HepG2 (cell line): ENCODE measurements at regions not wholly inside any gene's neighbourhood (a gene's known extent, or its start where the extent isn't known, plus 50 kb on each side); places are given as distances from the start of the nearest gene placed in this dataset.

Experiments used
- ATAC-seq: fragments of 200-7000 bp; cut with Tn5 transposase; 3 replicates; pipeline ENCODE4 v1.9.1; 2020; ENCODE audit warnings: mild to moderate bottlenecking, moderate library complexity
- BruUV-seq: library from RNA; stranded (reverse); fragments of 400-500 nt; replicated peaks from 2 replicates; lab custom pipeline; 2021; lab: Mats Ljungman, UMichigan
- CTCF ChIA-PET: fragments of 300-600 bp; formaldehyde crosslinking; extraction: SDS; loops from one replicate; lab custom pipeline; 2021; ENCODE audit warnings: low total read pairs, inconsistent platforms, low intra/inter-chr PET ratio; lab: Yijun Ruan, JAX
- POLR2A ChIA-PET: fragments of 350-600 bp; sonication (Branson Sonifier 250); formaldehyde crosslinking; loops from one replicate; lab custom pipeline; 2020; ENCODE audit warnings: antibody characterized with exemption, inconsistent platforms; lab: Yijun Ruan, JAX
- DNase-seq: peaks from one replicate; pipeline ENCODE4 v3.0.0-alpha.2; 2015; ENCODE audit warnings: low spot score
- FAIRE-seq: peaks from 3 replicates; lab custom pipeline; 2011; peaks lifted over from hg19 to GRCh38; lab: Jason Lieb, UNC
- H2AFZ ChIP-seq: one replicate; pipeline ENCODE4 v1.6.1; 2011; ENCODE audit warnings: low read length, inconsistent platforms
- H3K27ac ChIP-seq: fragments of 300-600 bp; 3 replicates; pipeline ENCODE4 v1.8.0; 2011; ENCODE audit warnings: mixed run types, mild to moderate bottlenecking, mixed read lengths, low read length, inconsistent platforms; ENCODE audit not compliant: insufficient read depth; ENCODE audit errors: extremely low read length
- H3K27me3 ChIP-seq, 2 experiments: fragments of 200-600 bp in 1 of 2; 2 replicates in 1 of 2; 3 replicates in 1 of 2; pipeline versions ENCODE4 v1.6.0 to v1.8.0; 2011; ENCODE audit warnings: low read length in 2 of 2, mild to moderate bottlenecking in 2 of 2, moderate library complexity in 2 of 2, inconsistent platforms in 1 of 2; ENCODE audit not compliant: insufficient read depth in 2 of 2, control insufficient read depth in 1 of 2
- H3K36me3 ChIP-seq, 2 experiments: fragments of 200-600 bp in 1 of 2; replicated peaks in 1 of 2; 2 replicates in 1 of 2; 3 replicates in 1 of 2; pipeline versions ENCODE4 v1.5.1 to v1.8.0; 2011; ENCODE audit warnings: low read length in 2 of 2, inconsistent platforms in 1 of 2; ENCODE audit not compliant: insufficient read depth in 2 of 2, control insufficient read depth in 1 of 2
- H3K4me1 ChIP-seq: 2 replicates; pipeline ENCODE4 v1.5.1; 2012; ENCODE audit warnings: low read length, inconsistent platforms; ENCODE audit not compliant: insufficient read depth
- H3K4me2 ChIP-seq: 2 replicates; pipeline ENCODE4 v1.6.0; 2011; ENCODE audit warnings: low read depth, low read length, inconsistent platforms
- H3K4me3 ChIP-seq, 3 experiments: fragments of 200-600 bp in 1 of 3; sonication (generic), shearing (Covaris generic) in 1 of 3; replicated peaks in 1 of 3; 2 replicates each; pipeline ENCODE4 v1.5.1; 2011 to 2016; ENCODE audit warnings: low read length in 3 of 3, inconsistent platforms in 2 of 3, low read depth in 2 of 3, mild to moderate bottlenecking in 2 of 3, control low read depth in 1 of 3, mixed read lengths in 1 of 3; ENCODE audit not compliant: insufficient read depth in 1 of 3
- H3K79me2 ChIP-seq: one replicate; pipeline ENCODE4 v1.6.1; 2011; ENCODE audit warnings: low read length, inconsistent platforms; ENCODE audit not compliant: insufficient read depth
- H3K9ac ChIP-seq: 2 replicates; pipeline ENCODE4 v1.6.0; 2011; ENCODE audit warnings: mild to moderate bottlenecking, low read depth, low read length, inconsistent platforms; ENCODE audit not compliant: insufficient read depth
- H3K9me3 ChIP-seq: 2 replicates; pipeline ENCODE4 v1.5.1; 2012; ENCODE audit warnings: mild to moderate bottlenecking, low read length
- H4K20me1 ChIP-seq: 2 replicates; pipeline ENCODE4 v1.6.0; 2011; ENCODE audit warnings: inconsistent platforms, mild to moderate bottlenecking, low read length, moderate library complexity; ENCODE audit not compliant: insufficient read depth
- CBX2 ChIP-seq, 2 experiments: fragments of 200-600 bp in 1 of 2; sonication (generic); formaldehyde crosslinking in 1 of 2; IDR thresholded peaks; 2 replicates each; pipeline versions ENCODE4 v1.7.0 to v1.8.1; 2018 to 2022; ENCODE audit warnings: low read depth in 2 of 2, low read length in 1 of 2, mild to moderate bottlenecking in 1 of 2, missing genetic modification reagents in 1 of 2
- MEF2D ChIP-seq: sonication (generic); formaldehyde crosslinking; IDR thresholded peaks from 2 replicates; pipeline ENCODE4 v1.5.1; 2020; ENCODE audit warnings: mild to moderate bottlenecking, missing genetic modification reagents
- PRMT3 ChIP-seq: sonication (generic); formaldehyde crosslinking; IDR thresholded peaks from 2 replicates; pipeline ENCODE4 v1.8.1; 2022; ENCODE audit warnings: low read depth, mild to moderate bottlenecking, moderate library complexity, missing genetic modification reagents, borderline replicate concordance
- ZNF234 ChIP-seq: sonication (generic); formaldehyde crosslinking; conservative IDR thresholded peaks from 2 replicates; pipeline ENCODE4 v1.5.1; 2020; ENCODE audit warnings: mild to moderate bottlenecking, missing genetic modification reagents
- ZNF670 ChIP-seq: sonication (generic); formaldehyde crosslinking; IDR thresholded peaks from 2 replicates; pipeline ENCODE4 v1.8.0; 2022; ENCODE audit warnings: mild to moderate bottlenecking, missing genetic modification reagents, borderline replicate concordance
- ZNF75D ChIP-seq: sonication (generic); formaldehyde crosslinking; IDR thresholded peaks from 2 replicates; pipeline ENCODE4 v1.8.1; 2023; ENCODE audit warnings: missing genetic modification reagents, mild to moderate bottlenecking, borderline replicate concordance
- WGBS: methylation state at CpG from one replicate; pipeline ENCODE4 v1.1.6; 2017; ENCODE audit warnings: low lambda C conversion rate; 5-methylcytosine and 5-hydroxymethylcytosine counted together
- in situ Hi-C: cut with HindIII; loops from 2 replicates; pipeline ENCODE4 v1.10.0; 2017; ENCODE audit warnings: low pct_unique_long_range_greater_than_20kb; ENCODE audit not compliant: extremely low pct_ligation_motif_present
- intact Hi-C: fragments of 100-400 bp; cut with micrococcal nuclease; formaldehyde crosslinking; loops from one replicate; pipeline ENCODE4 v1.10.0; 2022; ENCODE audit not compliant: unreplicated experiment

GRCh38 chr15:98330258-98330657 is 318.1 kb upstream of the IGF1R start:
- no TSS peak for BruUV-seq
- Histone ChIP-seq H3K4me3 (no peak overlapping the region), H3K36me3 (no peaks in the 10 kb centered on the region), H3K4me1 (peaks cover 11% of the 10 kb centered on the region), H3K27ac (no peak overlapping the region), H3K9me3 (no peaks in the 10 kb centered on the region), H3K9ac (no peak overlapping the region), H3K4me2 (no peak overlapping the region), H3K79me2 (no peaks in the 10 kb centered on the region), H2AFZ (no peak overlapping the region), H4K20me1 (no peaks in the 10 kb centered on the region), H3K27me3 (peaks cover 0 to 4% of the 10 kb centered on the region in 2 experiments; a peak in 1 of 5 replicates)
- WGBS, result 48% methylated on average over 8 of the region's 8 CpGs
- ATAC-seq (no peak), DNase-seq (no peak), FAIRE-seq (no peak)
- CTCF ChIA-PET, result no interaction called here
- no peak for TF ChIP-seq PRMT3 (CRISPR knock-in tag)
- TF ChIP-seq ZNF75D (CRISPR knock-in tag), result no peak
- in situ Hi-C loops (no loop called here), intact Hi-C loops (no loop called here)
- POLR2A ChIA-PET, result no interaction called here

- no peaks in the 10 kb centered on the region for H4K20me1 ChIP-seq
- no peaks in the 10 kb centered on the region for H3K36me3 ChIP-seq
- H3K9me3 ChIP-seq, result no peaks in the 10 kb centered on the region
- intact Hi-C loops (no loop called here), in situ Hi-C loops (no loop called here)
- BruUV-seq, result no TSS peak
- POLR2A ChIA-PET, result no interaction called here
- no peaks in the 10 kb centered on the region for H3K79me2 ChIP-seq
- peaks cover 11% of the 10 kb centered on the region for H3K4me1 ChIP-seq
- DNase-seq (no peak), ATAC-seq (no peak), FAIRE-seq (no peak)
- peaks cover 0 to 4% of the 10 kb centered on the region in 2 experiments; a peak in 1 of 5 replicates for H3K27me3 ChIP-seq
- H3K4me2 ChIP-seq, result no peak overlapping the region
- 8% methylated on average over 8 of the region's 10 CpGs for whole genome bisulfite sequencing
- H2AFZ ChIP-seq, result no peak overlapping the region
- CTCF ChIA-PET, result no interaction called here
- no peak overlapping the region for H3K27ac ChIP-seq
- TF ChIP-seq CBX2 (IDR thresholded peaks at IDR 0.05; ENCODE audit: low read depth, low read length) (no peak), CBX2 (CRISPR knock-in tag; IDR thresholded peaks at IDR 0.05; ENCODE audit: low read depth) (no peak), MEF2D (no peak), ZNF670 (CRISPR knock-in tag) (no peak), ZNF234 (no peak)
- H3K4me3 ChIP-seq, result no peak overlapping the region
- no peak overlapping the region for H3K9ac ChIP-seq
Measured at GRCh38 chr15:98330692-98331435, 317.5 kb upstream of the IGF1R start.
